ENCODE measurements at regions not wholly inside any gene's neighbourhood (a gene's known extent, or its start where the extent isn't known, plus 50 kb on each side); places are given as distances from the start of the nearest gene placed in this dataset.

DNA sequence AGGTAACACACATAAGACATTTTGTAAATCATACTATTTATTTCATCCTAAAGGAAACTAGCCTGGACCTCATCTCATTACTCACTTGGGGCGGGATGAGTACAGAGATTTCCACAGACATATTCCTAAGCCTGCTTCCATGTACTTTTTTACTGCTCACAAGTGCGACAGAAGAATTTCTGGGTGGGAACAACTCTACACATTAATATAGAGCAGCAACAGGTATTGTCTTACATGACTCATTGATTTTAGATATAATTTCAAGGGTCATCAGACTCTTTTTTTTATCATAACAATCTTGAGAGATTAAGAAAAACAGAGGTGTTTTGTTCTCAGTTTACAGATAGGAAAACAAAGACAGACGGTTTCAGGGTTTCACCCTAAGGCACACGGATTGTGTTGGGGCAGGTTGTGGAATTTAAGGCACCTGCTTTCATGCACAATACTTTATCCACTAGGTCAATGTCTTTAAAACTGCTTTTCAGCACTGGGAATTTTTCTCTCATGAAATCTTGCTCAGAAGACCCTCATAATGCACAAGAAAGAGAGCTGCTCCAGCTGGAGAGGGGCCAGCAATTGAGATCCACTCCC, 186.7 kb upstream of the CDIN1 start:
- TF ChIP-seq CTCF (IDR thresholded peaks at IDR 0.05; ENCODE audit: low read depth, low read length, missing control alignments): no peak
- H3K4me3 ChIP-seq (ENCODE audit: low read depth, low read length): no peak overlapping the region
- DNase-seq (ENCODE audit: low read depth): no peak

- TF ChIP-seq CTCF (IDR thresholded peaks at IDR 0.05; ENCODE audit: low read depth, low read length, missing control alignments): no peak
- no peak for DNase-seq (ENCODE audit: low read depth)
- no peak overlapping the region for H3K4me3 ChIP-seq (ENCODE audit: low read depth, low read length)
These were observed 181.2 kb upstream of the CDIN1 start for GRCh38 chr15:36398212-36398611.

- no peak for TF ChIP-seq CTCF (IDR thresholded peaks at IDR 0.05; ENCODE audit: low read depth, low read length, missing control alignments)
- no peak for DNase-seq (ENCODE audit: low read depth)
These were observed 180.2 kb upstream of the CDIN1 start for GRCh38 chr15:36399276-36399675.

DNA sequence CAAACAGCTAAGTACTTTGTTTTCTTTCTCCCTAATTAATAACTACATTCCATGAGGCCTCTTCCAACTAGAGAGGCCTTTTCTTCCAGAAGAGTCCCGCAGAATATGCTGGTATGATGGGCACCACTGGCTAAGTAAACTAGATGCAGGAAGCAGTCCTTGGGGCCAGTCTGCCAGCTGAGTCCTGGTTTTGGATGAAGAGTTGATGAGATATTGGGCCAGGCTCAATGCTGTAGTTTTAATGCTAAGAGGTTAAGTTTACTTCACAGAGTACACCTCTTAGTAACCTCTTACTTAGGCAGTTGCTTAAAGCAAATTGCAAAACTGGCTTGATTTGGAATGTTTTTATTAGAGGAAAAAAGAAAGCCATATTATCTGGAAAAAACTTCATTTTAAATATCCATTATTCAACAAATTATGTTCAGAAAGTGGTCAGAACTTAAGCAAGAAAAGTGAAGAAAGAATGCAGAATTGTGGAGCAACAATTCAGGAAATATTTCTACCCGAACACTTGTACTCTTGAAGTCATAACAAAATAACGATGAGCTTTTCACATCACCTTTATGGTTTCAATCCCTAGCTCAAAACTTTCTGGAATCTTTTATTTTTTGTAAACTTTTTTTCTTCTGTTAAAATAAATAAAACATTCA, 178.4 kb upstream of the CDIN1 start:
- DNase-seq (ENCODE audit: low read depth): no peak
- no peak overlapping the region for H3K4me3 ChIP-seq (ENCODE audit: low read depth, low read length)

More at GRCh38 chr15:36399276-36399675, 180.2 kb upstream of the CDIN1 start:
- H3K4me3 ChIP-seq (ENCODE audit: low read depth, low read length): no peak overlapping the region

GRCh38 chr15:36401586-36401966, 177.8 kb upstream of the CDIN1 start:
- no peak for TF ChIP-seq CTCF (IDR thresholded peaks at IDR 0.05; ENCODE audit: low read depth, low read length, missing control alignments)
- H3K4me3 ChIP-seq (ENCODE audit: low read depth, low read length): no peak overlapping the region
- no peak for DNase-seq (ENCODE audit: low read depth)

More for the DNA sequence above, 178.4 kb upstream of the CDIN1 start:
- TF ChIP-seq CTCF (IDR thresholded peaks at IDR 0.05; ENCODE audit: low read depth, low read length, missing control alignments): no peak

DNA sequence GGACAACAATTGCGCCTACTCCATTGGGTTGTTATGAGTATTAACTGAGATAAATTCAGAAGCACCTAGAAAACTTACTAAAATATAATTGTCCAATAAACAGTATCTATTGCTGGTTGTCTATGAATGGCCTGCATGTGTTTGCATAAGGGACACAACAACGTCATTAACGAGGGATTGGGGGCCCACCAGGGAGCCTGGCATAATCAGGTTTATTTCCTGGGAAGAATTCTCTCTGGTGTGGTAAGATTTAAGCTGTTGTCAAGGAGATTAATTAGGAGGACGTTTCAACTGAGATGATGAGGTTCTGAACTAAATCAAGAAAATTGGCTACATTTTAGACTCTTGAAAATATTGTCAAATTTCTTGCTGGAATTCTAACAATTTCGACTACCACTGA, 176.1 kb upstream of the CDIN1 start:
- no peak for TF ChIP-seq CTCF (IDR thresholded peaks at IDR 0.05; ENCODE audit: low read depth, low read length, missing control alignments)
- no peak overlapping the region for H3K4me3 ChIP-seq (ENCODE audit: low read depth, low read length)
- no peak for DNase-seq (ENCODE audit: low read depth)

DNA sequence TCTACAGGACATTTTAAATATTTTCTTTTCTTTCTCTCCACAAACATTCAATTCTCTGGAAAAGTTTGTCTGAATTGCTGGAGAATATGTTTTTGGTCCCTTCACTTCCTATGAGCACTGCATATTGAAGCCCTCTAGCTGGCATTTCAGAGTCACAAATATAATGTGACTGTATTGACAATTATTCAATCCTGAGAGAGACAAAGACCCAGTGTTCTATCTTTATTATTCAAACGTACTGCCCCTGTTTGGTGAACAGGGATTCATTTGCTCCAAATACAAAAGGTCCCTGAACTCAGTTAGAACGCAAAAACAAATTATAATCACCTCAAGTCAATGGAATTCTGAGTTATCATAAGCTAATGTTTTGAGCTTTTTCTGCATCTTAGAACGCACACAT, 173.1 kb upstream of the CDIN1 start:
- H3K4me3 ChIP-seq (ENCODE audit: low read depth, low read length): no peak overlapping the region
- no peak for TF ChIP-seq CTCF (IDR thresholded peaks at IDR 0.05; ENCODE audit: low read depth, low read length, missing control alignments)
- no peak for DNase-seq (ENCODE audit: low read depth)
